PC-3 (cell line): ENCODE measurements at regions not wholly inside any gene's neighbourhood (a gene's known extent, or its start where the extent isn't known, plus 50 kb on each side); places are given as distances from the start of the nearest gene placed in this dataset.

Experiments used
- CTCF ChIP-seq: fragments of 300-600 bp; sonication (generic); conservative IDR thresholded peaks from 2 replicates; pipeline ENCODE4 v1.5.1; 2017; ENCODE audit warnings: antibody characterized with exemption, low read depth, mild to moderate bottlenecking, low read length
- EZH2 ChIP-seq: fragments of 300-600 bp; sonication (generic); IDR thresholded peaks from one replicate; pipeline ENCODE4 v1.6.1; 2017; ENCODE audit warnings: antibody characterized with exemption, mild to moderate bottlenecking, low read length; ENCODE audit not compliant: unreplicated experiment
- EZH2phosphoT487 ChIP-seq: fragments of 300-600 bp; sonication (generic); IDR thresholded peaks from 2 replicates; pipeline ENCODE4 v1.6.1; 2018; ENCODE audit warnings: mild to moderate bottlenecking, antibody characterized with exemption, low read length, borderline replicate concordance

- TF ChIP-seq CTCF (no peak), EZH2 (no peak), EZH2phosphoT487 (no peak)
Measured at GRCh38 chr2:160694631-160695030, 201.0 kb upstream of the RBMS1 start.
